ENCODE measurements at regions not wholly inside any gene's neighbourhood (a gene's known extent, or its start where the extent isn't known, plus 50 kb on each side); places are given as distances from the start of the nearest gene placed in this dataset.

DNA sequence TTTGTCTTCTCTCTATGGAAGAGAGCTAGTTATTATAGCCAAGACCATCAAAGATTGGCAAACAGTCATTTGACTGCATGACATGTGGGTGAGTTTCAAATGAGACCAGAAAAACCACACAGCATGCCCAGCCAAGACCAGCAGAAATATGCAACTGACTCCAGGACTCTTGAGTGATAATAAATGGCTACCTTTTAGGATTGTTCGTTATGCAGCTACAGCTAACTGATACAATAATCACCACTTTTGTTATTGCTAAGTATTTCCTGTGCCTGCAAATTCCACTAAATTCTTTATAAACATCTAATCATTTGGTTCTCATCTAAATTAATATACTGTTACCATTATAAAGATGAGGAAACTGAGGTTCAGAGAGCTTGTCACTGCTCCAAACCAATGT, 528.4 kb upstream of the TBX3 start:
- Histone ChIP-seq H3K27ac (no peak overlapping the region), H3K9me3 (no peaks in the 10 kb centered on the region), H3K4me3 (no peak overlapping the region), H3K27me3 (no peaks in the 10 kb centered on the region), H3K4me1 (no peaks in the 10 kb centered on the region), H3K36me3 (no peaks in the 10 kb centered on the region)
- TF ChIP-seq, protein P1, sequence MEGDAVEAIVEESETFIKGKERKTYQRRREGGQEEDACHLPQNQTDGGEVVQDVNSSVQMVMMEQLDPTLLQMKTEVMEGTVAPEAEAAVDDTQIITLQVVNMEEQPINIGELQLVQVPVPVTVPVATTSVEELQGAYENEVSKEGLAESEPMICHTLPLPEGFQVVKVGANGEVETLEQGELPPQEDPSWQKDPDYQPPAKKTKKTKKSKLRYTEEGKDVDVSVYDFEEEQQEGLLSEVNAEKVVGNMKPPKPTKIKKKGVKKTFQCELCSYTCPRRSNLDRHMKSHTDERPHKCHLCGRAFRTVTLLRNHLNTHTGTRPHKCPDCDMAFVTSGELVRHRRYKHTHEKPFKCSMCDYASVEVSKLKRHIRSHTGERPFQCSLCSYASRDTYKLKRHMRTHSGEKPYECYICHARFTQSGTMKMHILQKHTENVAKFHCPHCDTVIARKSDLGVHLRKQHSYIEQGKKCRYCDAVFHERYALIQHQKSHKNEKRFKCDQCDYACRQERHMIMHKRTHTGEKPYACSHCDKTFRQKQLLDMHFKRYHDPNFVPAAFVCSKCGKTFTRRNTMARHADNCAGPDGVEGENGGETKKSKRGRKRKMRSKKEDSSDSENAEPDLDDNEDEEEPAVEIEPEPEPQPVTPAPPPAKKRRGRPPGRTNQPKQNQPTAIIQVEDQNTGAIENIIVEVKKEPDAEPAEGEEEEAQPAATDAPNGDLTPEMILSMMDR (IDR thresholded peaks at IDR 0.05) = no peak
- TF ChIP-seq EP300 (IDR thresholded peaks at IDR 0.05) = no peak
- TF ChIP-seq POLR2AphosphoS5 (IDR thresholded peaks at IDR 0.05) = no peak
- no peak for TF ChIP-seq POLR2A (IDR thresholded peaks at IDR 0.05)
- DNase-seq (no peak), ATAC-seq (ENCODE audit: low FRiP score in 2 of 2) (no peak)
- WGBS, 2 donors = 0% methylated on average over 1 of the region's 1 CpG

GRCh38 chr12:115210533-115211252, 526.7 kb upstream of the TBX3 start:
- TF ChIP-seq, protein P1 (IDR thresholded peaks at IDR 0.05) = no peak
- TF ChIP-seq POLR2A (IDR thresholded peaks at IDR 0.05) (no peak), EP300 (IDR thresholded peaks at IDR 0.05) (no peak), POLR2AphosphoS5 (IDR thresholded peaks at IDR 0.05) (no peak)
- WGBS, 2 donors = 57 to 69% methylated on average over 3 of the region's 3 CpGs

DNA sequence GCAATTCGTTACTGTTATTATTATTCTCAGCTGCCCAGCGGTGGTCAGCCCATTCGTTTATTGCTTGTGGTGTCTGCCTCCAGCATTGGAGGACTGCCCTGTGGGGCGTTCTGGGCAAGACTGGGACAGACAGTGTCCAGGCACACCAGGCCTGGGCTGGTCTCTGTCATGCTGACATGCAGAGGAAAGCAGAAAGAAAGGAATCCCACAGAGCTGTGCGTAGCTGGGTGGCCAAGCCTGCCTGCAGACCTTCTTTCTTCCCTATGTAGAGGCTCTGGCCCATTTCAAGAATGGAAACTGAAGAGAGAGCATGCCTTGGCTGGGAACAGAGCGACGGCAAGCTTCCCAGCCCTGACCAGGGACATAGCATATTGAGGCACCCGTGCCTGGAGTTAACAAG, 525.3 kb upstream of the TBX3 start:
- H3K9me3 ChIP-seq = no peaks in the 10 kb centered on the region
- no peaks in the 10 kb centered on the region for H3K36me3 ChIP-seq
- no peak for TF ChIP-seq POLR2AphosphoS5 (IDR thresholded peaks at IDR 0.05)
- TF ChIP-seq POLR2A (IDR thresholded peaks at IDR 0.05) = no peak
- TF ChIP-seq EP300 (IDR thresholded peaks at IDR 0.05) = no peak
- TF ChIP-seq, protein P1 (IDR thresholded peaks at IDR 0.05) = no peak
- H3K4me3 ChIP-seq = no peak overlapping the region
- H3K27me3 ChIP-seq = no peaks in the 10 kb centered on the region
- H3K27ac ChIP-seq = no peak overlapping the region
- H3K4me1 ChIP-seq = no peaks in the 10 kb centered on the region
- ATAC-seq (ENCODE audit: low FRiP score in 2 of 2) (no peak), DNase-seq (no peak)
- WGBS, 2 donors = 91 to 93% methylated on average over 8 of the region's 8 CpGs

More at GRCh38 chr12:115210533-115211252, 526.7 kb upstream of the TBX3 start:
- no peaks in the 10 kb centered on the region for H3K4me1 ChIP-seq
- H3K36me3 ChIP-seq = no peaks in the 10 kb centered on the region
- ATAC-seq (ENCODE audit: low FRiP score in 2 of 2) = peak in 1 of 2 donors; percentile 12
- H3K27me3 ChIP-seq = no peaks in the 10 kb centered on the region
- DNase-seq = no peak
- H3K4me3 ChIP-seq = no peak overlapping the region
- no peak overlapping the region for H3K27ac ChIP-seq
- H3K9me3 ChIP-seq = no peaks in the 10 kb centered on the region

GRCh38 chr12:115208098-115208497, 524.1 kb upstream of the TBX3 start:
- DNase-seq (no peak), ATAC-seq (ENCODE audit: low FRiP score in 2 of 2) (no peak)
- Histone ChIP-seq H3K9me3 (no peaks in the 10 kb centered on the region), H3K27ac (no peak overlapping the region), H3K27me3 (no peaks in the 10 kb centered on the region), H3K4me1 (no peaks in the 10 kb centered on the region), H3K4me3 (no peak overlapping the region), H3K36me3 (no peaks in the 10 kb centered on the region)
- 88 to 89% methylated on average over 6 of the region's 6 CpGs for WGBS, 2 donors
- TF ChIP-seq EP300 (IDR thresholded peaks at IDR 0.05) (no peak), POLR2A (IDR thresholded peaks at IDR 0.05) (no peak), POLR2AphosphoS5 (IDR thresholded peaks at IDR 0.05) (no peak)
- TF ChIP-seq, protein P1 (IDR thresholded peaks at IDR 0.05) = no peak

Measured in upper lobe of left lung (tissue), 6 donors.